ENCODE measurements at regions not wholly inside any gene's neighbourhood (a gene's known extent, or its start where the extent isn't known, plus 50 kb on each side); places are given as distances from the start of the nearest gene placed in this dataset.

DNA sequence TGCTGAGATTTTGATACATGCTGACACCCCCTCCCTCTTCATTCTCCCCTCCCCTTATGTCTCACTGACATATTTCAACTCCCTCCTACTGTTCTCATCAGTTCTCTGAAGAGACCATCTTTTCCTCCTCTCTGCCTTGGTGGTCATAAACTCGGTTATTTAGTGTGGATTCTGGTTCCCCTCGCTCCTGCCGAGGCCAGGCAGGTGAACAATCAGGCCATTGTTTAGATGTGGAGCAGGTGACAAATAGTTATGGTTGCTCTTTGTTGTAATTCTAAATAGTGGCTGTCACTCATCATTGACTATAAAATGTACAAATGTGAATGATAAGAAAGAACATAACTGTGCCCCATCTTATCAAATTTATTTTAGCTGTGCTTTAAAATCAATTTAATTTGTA, 324.6 kb downstream of the BCOR start:
- Histone ChIP-seq H3K4me3 (ENCODE audit: low read length) (no peak overlapping the region), H3K4me2 (ENCODE audit: low read length) (no peak overlapping the region), H2AFZ (ENCODE audit: low read depth, low read length) (no peak overlapping the region), H4K20me1 (ENCODE audit: insufficient read depth) (no peaks in the 10 kb centered on the region), H3K27ac (ENCODE audit: low read length) (no peak overlapping the region), H3K9me3 (ENCODE audit: low read length) (no peaks in the 10 kb centered on the region), H3K36me3 (ENCODE audit: insufficient read depth, low read length) (no peaks in the 10 kb centered on the region), H3K9ac (ENCODE audit: low read length) (no peak overlapping the region), H3K79me2 (replicated peaks; ENCODE audit: insufficient read depth, low read length) (no peaks in the 10 kb centered on the region), H3K9me2 (ENCODE audit: insufficient read depth, low read length) (no peaks in the 10 kb centered on the region), H3K27me3 (ENCODE audit: insufficient read depth, low read depth, low read length) (no peaks in the 10 kb centered on the region), H3F3A (ENCODE audit: insufficient read depth, low read length, poor library complexity, severe bottlenecking) (no peaks in the 10 kb centered on the region)
- TF ChIP-seq TAF1 (IDR thresholded peaks at IDR 0.05; ENCODE audit: low read depth) (no peak), SMC3 (conservative IDR thresholded peaks at IDR 0.05; ENCODE audit: poor library complexity) (no peak), MXI1 (conservative IDR thresholded peaks at IDR 0.05; ENCODE audit: poor library complexity, severe bottlenecking) (no peak), CTCF (IDR thresholded peaks at IDR 0.05; ENCODE audit: poor library complexity, severe bottlenecking) (no peak), EZH2 (IDR thresholded peaks at IDR 0.05; ENCODE audit: borderline replicate concordance, insufficient read depth, low read length, poor library complexity, severe bottlenecking) (no peak), RAD21 (conservative IDR thresholded peaks at IDR 0.05) (no peak), EP300 (conservative IDR thresholded peaks at IDR 0.05; ENCODE audit: poor library complexity, severe bottlenecking) (no peak), POLR2AphosphoS5 (IDR thresholded peaks at IDR 0.05) (no peak)
- TF ChIP-seq, protein P1, sequence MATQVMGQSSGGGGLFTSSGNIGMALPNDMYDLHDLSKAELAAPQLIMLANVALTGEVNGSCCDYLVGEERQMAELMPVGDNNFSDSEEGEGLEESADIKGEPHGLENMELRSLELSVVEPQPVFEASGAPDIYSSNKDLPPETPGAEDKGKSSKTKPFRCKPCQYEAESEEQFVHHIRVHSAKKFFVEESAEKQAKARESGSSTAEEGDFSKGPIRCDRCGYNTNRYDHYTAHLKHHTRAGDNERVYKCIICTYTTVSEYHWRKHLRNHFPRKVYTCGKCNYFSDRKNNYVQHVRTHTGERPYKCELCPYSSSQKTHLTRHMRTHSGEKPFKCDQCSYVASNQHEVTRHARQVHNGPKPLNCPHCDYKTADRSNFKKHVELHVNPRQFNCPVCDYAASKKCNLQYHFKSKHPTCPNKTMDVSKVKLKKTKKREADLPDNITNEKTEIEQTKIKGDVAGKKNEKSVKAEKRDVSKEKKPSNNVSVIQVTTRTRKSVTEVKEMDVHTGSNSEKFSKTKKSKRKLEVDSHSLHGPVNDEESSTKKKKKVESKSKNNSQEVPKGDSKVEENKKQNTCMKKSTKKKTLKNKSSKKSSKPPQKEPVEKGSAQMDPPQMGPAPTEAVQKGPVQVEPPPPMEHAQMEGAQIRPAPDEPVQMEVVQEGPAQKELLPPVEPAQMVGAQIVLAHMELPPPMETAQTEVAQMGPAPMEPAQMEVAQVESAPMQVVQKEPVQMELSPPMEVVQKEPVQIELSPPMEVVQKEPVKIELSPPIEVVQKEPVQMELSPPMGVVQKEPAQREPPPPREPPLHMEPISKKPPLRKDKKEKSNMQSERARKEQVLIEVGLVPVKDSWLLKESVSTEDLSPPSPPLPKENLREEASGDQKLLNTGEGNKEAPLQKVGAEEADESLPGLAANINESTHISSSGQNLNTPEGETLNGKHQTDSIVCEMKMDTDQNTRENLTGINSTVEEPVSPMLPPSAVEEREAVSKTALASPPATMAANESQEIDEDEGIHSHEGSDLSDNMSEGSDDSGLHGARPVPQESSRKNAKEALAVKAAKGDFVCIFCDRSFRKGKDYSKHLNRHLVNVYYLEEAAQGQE (IDR thresholded peaks at IDR 0.05; ENCODE audit: borderline replicate concordance), result no peak

GRCh38 chrX:39773923-39774773, 323.6 kb downstream of the BCOR start:
- H3K27ac ChIP-seq (ENCODE audit: low read length), result no peak overlapping the region
- no peaks in the 10 kb centered on the region for H3K9me3 ChIP-seq (ENCODE audit: low read length)
- H3K27me3 ChIP-seq (ENCODE audit: insufficient read depth, low read depth, low read length), result no peaks in the 10 kb centered on the region
- no peaks in the 10 kb centered on the region for H3K36me3 ChIP-seq (ENCODE audit: insufficient read depth, low read length)
- H3K9me2 ChIP-seq (ENCODE audit: insufficient read depth, low read length), result no peaks in the 10 kb centered on the region
- no peak overlapping the region for H3K4me2 ChIP-seq (ENCODE audit: low read length)
- no peak overlapping the region for H3K9ac ChIP-seq (ENCODE audit: low read length)
- no peak overlapping the region for H2AFZ ChIP-seq (ENCODE audit: low read depth, low read length)
- no peak for TF ChIP-seq TAF1 (IDR thresholded peaks at IDR 0.05; ENCODE audit: low read depth)
- no peak for TF ChIP-seq MXI1 (conservative IDR thresholded peaks at IDR 0.05; ENCODE audit: poor library complexity, severe bottlenecking)
- no peak for TF ChIP-seq CTCF (IDR thresholded peaks at IDR 0.05; ENCODE audit: poor library complexity, severe bottlenecking)
- TF ChIP-seq, protein P1 (IDR thresholded peaks at IDR 0.05; ENCODE audit: borderline replicate concordance), result no peak
- TF ChIP-seq RAD21 (conservative IDR thresholded peaks at IDR 0.05), result no peak
- no peak for TF ChIP-seq SMC3 (conservative IDR thresholded peaks at IDR 0.05; ENCODE audit: poor library complexity)
- no peak for TF ChIP-seq EP300 (conservative IDR thresholded peaks at IDR 0.05; ENCODE audit: poor library complexity, severe bottlenecking)
- no peak for TF ChIP-seq EZH2 (IDR thresholded peaks at IDR 0.05; ENCODE audit: borderline replicate concordance, insufficient read depth, low read length, poor library complexity, severe bottlenecking)
- H3F3A ChIP-seq (ENCODE audit: insufficient read depth, low read length, poor library complexity, severe bottlenecking), result no peaks in the 10 kb centered on the region
- H4K20me1 ChIP-seq (ENCODE audit: insufficient read depth), result no peaks in the 10 kb centered on the region
- no peak overlapping the region for H3K4me3 ChIP-seq (ENCODE audit: low read length)
- H3K79me2 ChIP-seq (replicated peaks; ENCODE audit: insufficient read depth, low read length), result no peaks in the 10 kb centered on the region
